GM21529 (cell line): ENCODE measurements at regions not wholly inside any gene's neighbourhood (a gene's known extent, or its start where the extent isn't known, plus 50 kb on each side); places are given as distances from the start of the nearest gene placed in this dataset.
"Not testable (repeated sequence)": the region's sequence is repeated elsewhere in the genome, so short reads cannot be mapped to it uniquely, and the experiment has no call there.

Experiments
- ATAC-seq: cut with Tn5 transposase; IDR thresholded peaks from one replicate; pipeline ENCODE4 v1.9.1; 2021; ENCODE audit not compliant: unreplicated experiment

GRCh38 chr14:45868377-45868776 is 615.4 kb upstream of the MIS18BP1 start:
- peak; percentile 78 for ATAC-seq

GRCh38 chr14:45867046-45867894 is 614.3 kb upstream of the MIS18BP1 start:
- ATAC-seq, result peak; percentile 60

- ATAC-seq, result no peak
Measured at GRCh38 chr14:45838597-45838996, 585.6 kb upstream of the MIS18BP1 start.

- ATAC-seq, result no peak
Measured at GRCh38 chr14:45819107-45819506, 566.1 kb upstream of the MIS18BP1 start.

- no peak for ATAC-seq
Measured at GRCh38 chr14:45811155-45811554, 558.2 kb upstream of the MIS18BP1 start.

GRCh38 chr14:45810152-45810872 is 557.3 kb upstream of the MIS18BP1 start:
- ATAC-seq, result no peak

- no peak for ATAC-seq
Measured at GRCh38 chr14:45807178-45807899, 554.3 kb upstream of the MIS18BP1 start.

- no peak for ATAC-seq
Measured at GRCh38 chr14:45799511-45799910, 546.5 kb upstream of the MIS18BP1 start.

GRCh38 chr14:45798659-45799058 is 545.7 kb upstream of the MIS18BP1 start:
- ATAC-seq, result no peak

GRCh38 chr14:45796006-45796405 is 543.0 kb upstream of the MIS18BP1 start:
- not testable (repeated sequence) for ATAC-seq

GRCh38 chr14:45793081-45793480 is 540.1 kb upstream of the MIS18BP1 start:
- ATAC-seq, result no peak

GRCh38 chr14:45790293-45790692 is 537.3 kb upstream of the MIS18BP1 start:
- ATAC-seq, result no peak

GRCh38 chr14:45787167-45787566 is 534.2 kb upstream of the MIS18BP1 start:
- no peak for ATAC-seq

GRCh38 chr14:45786266-45786665 is 533.3 kb upstream of the MIS18BP1 start:
- ATAC-seq, result no peak

- ATAC-seq, result no peak
Measured at GRCh38 chr14:45785240-45785639, 532.2 kb upstream of the MIS18BP1 start.

- ATAC-seq, result no peak
Measured at GRCh38 chr14:45766247-45766646, 513.2 kb upstream of the MIS18BP1 start.

- no peak for ATAC-seq
Measured at GRCh38 chr14:45757655-45758054, 504.7 kb upstream of the MIS18BP1 start.

GRCh38 chr14:45756412-45756811 is 503.4 kb upstream of the MIS18BP1 start:
- ATAC-seq, result not testable (repeated sequence)

GRCh38 chr14:45743884-45744283 is 490.9 kb upstream of the MIS18BP1 start:
- no peak for ATAC-seq

GRCh38 chr14:45742187-45742586 is 489.2 kb upstream of the MIS18BP1 start:
- ATAC-seq, result no peak

- ATAC-seq, result no peak
Measured at GRCh38 chr14:45728434-45729225, 475.6 kb upstream of the MIS18BP1 start.
